HG03159 (cell line): ENCODE measurements at regions not wholly inside any gene's neighbourhood (a gene's known extent, or its start where the extent isn't known, plus 50 kb on each side); places are given as distances from the start of the nearest gene placed in this dataset.

Experiments used
- ATAC-seq: cut with Tn5 transposase; IDR thresholded peaks from one replicate; pipeline ENCODE4 v1.9.1; 2021; ENCODE audit warnings: mild to moderate bottlenecking, moderate library complexity; ENCODE audit not compliant: unreplicated experiment

DNA sequence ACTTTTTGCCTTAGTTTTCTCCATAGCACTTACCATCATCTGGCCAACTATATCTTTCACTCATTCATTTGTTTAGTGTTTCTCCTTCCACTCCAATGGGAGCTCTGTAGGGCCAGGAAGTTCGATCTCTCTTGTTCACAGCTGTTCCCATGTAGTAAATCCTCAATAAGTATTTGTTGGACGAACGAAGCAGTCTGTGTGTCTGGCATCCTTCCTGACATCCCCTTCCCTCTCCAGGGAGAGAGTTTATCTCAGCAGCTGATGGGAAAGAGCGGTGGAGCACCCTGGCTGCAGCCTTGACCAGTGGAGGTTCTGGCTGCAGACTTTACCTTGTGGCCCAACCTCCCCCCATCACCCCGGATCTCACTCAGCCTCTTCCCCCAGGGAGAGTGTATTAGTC, 141.7 kb downstream of the CHST1 start:
- ATAC-seq = no peak

GRCh38 chr11:45518833-45519535, 146.4 kb downstream of the CHST1 start:
- no peak for ATAC-seq

- no peak for ATAC-seq
Measured at GRCh38 chr11:45518141-45518832, 147.1 kb downstream of the CHST1 start.

- ATAC-seq = no peak
Measured at GRCh38 chr11:45517171-45517770, 148.2 kb downstream of the CHST1 start.

- no peak for ATAC-seq
Measured at GRCh38 chr11:45513821-45514340, 151.5 kb downstream of the CHST1 start.

GRCh38 chr11:45512471-45513148, 152.8 kb downstream of the CHST1 start:
- no peak for ATAC-seq

DNA sequence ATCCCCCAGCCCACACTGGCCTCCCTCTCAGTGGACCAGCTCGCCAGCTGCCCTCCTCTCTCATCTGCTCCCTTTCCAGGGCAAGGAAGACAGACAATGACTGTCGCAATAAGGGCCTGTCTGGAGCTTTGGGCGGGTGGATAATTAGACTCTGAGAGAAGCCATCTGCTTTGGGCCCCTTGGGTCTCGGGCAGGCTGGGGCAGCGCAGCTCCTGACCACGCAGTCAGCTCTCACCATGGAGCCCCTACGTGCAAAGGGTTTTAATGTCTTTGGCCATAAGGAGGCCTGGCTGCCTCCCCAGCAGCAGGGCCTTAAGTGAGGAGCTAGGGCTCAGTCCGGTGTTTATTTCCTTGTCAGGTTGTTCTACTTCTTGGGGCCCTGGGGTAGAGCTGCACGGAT, 153.9 kb downstream of the CHST1 start:
- ATAC-seq = no peak

- ATAC-seq = no peak
Measured at GRCh38 chr11:45507916-45508315, 157.5 kb downstream of the CHST1 start.

- no peak for ATAC-seq
Measured at GRCh38 chr11:45503311-45503710, 162.1 kb downstream of the CHST1 start.

DNA sequence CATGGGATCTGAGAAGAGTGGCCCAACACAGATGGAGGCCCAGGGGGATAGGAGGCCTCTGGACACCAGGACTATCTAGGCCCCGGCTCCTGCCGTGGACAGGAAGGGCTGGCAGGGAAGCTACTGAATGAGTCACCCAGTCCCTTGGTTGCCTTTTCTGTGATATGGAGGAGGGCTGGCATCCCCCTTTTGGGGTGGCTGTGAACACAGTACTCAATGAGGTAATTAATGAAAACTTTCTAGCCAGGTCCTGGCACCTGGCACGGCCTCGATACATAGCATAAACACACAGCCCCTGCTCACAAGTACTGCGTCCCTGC, 163.2 kb downstream of the CHST1 start:
- no peak for ATAC-seq

GRCh38 chr11:45501392-45502225, 163.8 kb downstream of the CHST1 start:
- ATAC-seq = no peak

GRCh38 chr11:45500451-45500850, 165.0 kb downstream of the CHST1 start:
- ATAC-seq = no peak

DNA sequence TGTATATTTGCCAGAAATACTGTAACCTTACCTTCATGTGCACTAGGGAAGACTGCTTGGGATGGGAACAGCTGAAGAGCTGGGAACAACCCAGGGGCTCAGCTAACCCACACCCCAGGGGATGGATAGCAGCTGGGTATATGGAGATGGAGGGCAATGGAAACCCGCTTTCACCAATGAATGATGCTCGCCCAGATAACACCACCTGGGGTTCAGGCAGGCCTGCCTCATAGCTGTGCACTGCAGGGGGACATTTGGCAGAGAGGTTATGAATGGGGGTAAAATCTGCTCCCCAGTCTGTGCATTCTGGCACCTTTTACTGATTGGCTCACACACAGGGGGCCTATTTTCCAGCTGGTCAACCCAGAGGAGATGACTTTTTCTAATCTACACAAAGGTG, 170.7 kb downstream of the CHST1 start:
- no peak for ATAC-seq

- ATAC-seq = no peak
Measured at GRCh38 chr11:45489281-45489905, 176.0 kb downstream of the CHST1 start.

DNA sequence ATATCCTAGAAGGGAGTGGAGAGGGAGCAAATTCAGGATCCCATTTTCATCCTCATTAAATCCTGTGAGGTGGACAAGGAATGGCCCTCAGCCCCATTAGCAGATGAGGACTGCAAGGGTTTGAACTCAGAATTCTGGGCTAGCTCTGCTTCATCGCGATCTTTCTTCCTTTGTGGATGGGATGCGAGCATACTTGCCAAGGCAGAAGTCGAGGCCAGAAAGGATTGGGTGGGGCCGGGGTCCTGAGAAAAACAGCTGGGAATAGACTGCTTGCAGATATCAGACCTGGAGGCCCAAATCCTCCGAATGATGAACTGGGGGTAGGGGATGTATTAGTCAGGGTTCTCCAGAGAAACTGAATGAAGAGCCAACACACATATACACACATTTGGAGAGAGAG, 179.0 kb downstream of the CHST1 start:
- no peak for ATAC-seq

- ATAC-seq = no peak
Measured at GRCh38 chr11:45485070-45485707, 180.2 kb downstream of the CHST1 start.

DNA sequence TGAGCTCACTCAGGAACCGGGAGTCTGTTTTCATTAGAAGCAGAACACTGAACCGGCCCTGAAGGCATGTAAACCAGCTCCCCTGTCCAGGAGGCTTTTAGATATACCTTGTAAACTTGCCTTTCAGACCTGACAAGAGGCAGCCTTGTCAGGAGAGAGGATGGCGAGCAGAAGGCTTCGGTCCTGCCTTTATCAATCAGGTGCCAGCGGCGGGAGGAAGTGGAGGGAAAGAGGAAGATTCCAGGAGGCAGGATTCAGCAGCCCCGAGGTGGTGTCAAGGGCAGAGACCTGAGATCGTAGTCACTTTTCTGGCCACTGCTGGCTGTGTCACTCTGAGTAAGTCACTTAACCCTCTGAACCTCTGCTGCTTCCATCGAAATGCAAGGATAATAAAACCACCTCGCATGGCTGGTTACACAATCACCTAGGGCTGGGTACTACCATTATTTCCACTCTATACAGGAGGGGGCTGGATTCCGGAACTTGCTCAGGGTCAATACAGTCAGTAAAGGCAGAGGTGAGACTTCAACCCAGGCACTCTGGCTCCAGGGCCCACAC, 181.0 kb downstream of the CHST1 start:
- no peak for ATAC-seq

- no peak for ATAC-seq
Measured at GRCh38 chr11:45483416-45483815, 182.0 kb downstream of the CHST1 start.

DNA sequence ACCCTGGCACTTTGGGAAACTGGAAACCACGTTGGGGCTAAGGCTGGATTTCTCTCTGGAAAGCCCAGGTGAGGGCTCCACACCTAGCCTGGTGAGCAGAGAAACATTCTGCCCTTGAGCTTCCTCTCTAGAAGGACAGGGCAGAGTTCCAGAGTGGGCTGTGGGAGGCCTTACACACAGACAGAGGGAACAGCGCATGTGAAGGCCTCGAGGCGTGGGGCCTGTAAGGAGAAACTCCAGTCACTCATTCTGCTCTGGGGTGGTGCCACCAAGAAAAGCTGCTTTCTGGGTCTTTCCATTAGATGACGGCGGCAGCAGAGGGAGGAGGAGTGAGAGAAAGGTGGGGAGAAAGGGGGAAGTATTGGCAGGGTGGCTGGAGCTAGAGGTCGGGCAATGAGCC, 183.1 kb downstream of the CHST1 start:
- no peak for ATAC-seq
